Lower lobe of right lung (tissue), 2 donors: ENCODE measurements at regions not wholly inside any gene's neighbourhood (a gene's known extent, or its start where the extent isn't known, plus 50 kb on each side); places are given as distances from the start of the nearest gene placed in this dataset.

Source experiments
- ATAC-seq, 2 donors: fragments of 200-7000 bp; cut with Tn5 transposase; one replicate each; pipeline ENCODE4 v1.9.1; 2020 to 2022; ENCODE audit warnings: mild to moderate bottlenecking in 2 of 2, moderate library complexity in 2 of 2
- DNase-seq: peaks from one replicate; pipeline ENCODE4 v3.0.0-alpha.2; 2020
- H3K27ac ChIP-seq: fragments of 200-600 bp; one replicate; pipeline ENCODE4 v1.8.0; 2022
- H3K27me3 ChIP-seq: fragments of 200-600 bp; one replicate; pipeline ENCODE4 v1.8.0; 2022; ENCODE audit warnings: low read depth
- H3K36me3 ChIP-seq: fragments of 200-600 bp; one replicate; pipeline ENCODE4 v1.8.0; 2022; ENCODE audit warnings: mild to moderate bottlenecking
- H3K4me1 ChIP-seq: fragments of 200-600 bp; one replicate; pipeline ENCODE4 v1.8.0; 2022
- H3K4me3 ChIP-seq: fragments of 200-600 bp; one replicate; pipeline ENCODE4 v1.8.0; 2022; ENCODE audit warnings: mild to moderate bottlenecking
- H3K9me3 ChIP-seq: fragments of 200-600 bp; one replicate; pipeline ENCODE4 v1.8.0; 2022
- CTCF ChIP-seq: fragments of 200-600 bp; IDR thresholded peaks from one replicate; pipeline ENCODE4 v1.8.0; 2022; ENCODE audit warnings: antibody characterized with exemption, mild to moderate bottlenecking
- intact Hi-C: fragments of 100-400 bp; cut with DNase I; formaldehyde crosslinking; loops from one replicate; pipeline ENCODE4 v1.11.0; 2022
- donor health status: DM: no; HTN: yes; CAD: no; lungs with severe emphysema.

- TF ChIP-seq CTCF, result no peak
- no peak overlapping the region for H3K4me3 ChIP-seq
- H3K27me3 ChIP-seq, result no peaks in the 10 kb centered on the region
- DNase-seq (no peak), ATAC-seq (no peak)
- no peaks in the 10 kb centered on the region for H3K36me3 ChIP-seq
- H3K9me3 ChIP-seq, result no peaks in the 10 kb centered on the region
- H3K27ac ChIP-seq, result no peak overlapping the region
- intact Hi-C loops, result no loop called here
- H3K4me1 ChIP-seq, result no peaks in the 10 kb centered on the region
Observed at GRCh38 chr7:127485482-127485881, 93.0 kb upstream of the ZNF800 start.

GRCh38 chr7:127484954-127485353 is 92.4 kb upstream of the ZNF800 start:
- no peaks in the 10 kb centered on the region for H3K36me3 ChIP-seq
- TF ChIP-seq CTCF, result no peak
- H3K27me3 ChIP-seq, result no peaks in the 10 kb centered on the region
- H3K4me3 ChIP-seq, result no peak overlapping the region
- intact Hi-C loops, result no loop called here
- no peak overlapping the region for H3K27ac ChIP-seq
- H3K4me1 ChIP-seq, result no peaks in the 10 kb centered on the region
- DNase-seq, result no peak
- H3K9me3 ChIP-seq, result no peaks in the 10 kb centered on the region
- no peak for ATAC-seq

GRCh38 chr7:127478461-127478860 is 86.0 kb upstream of the ZNF800 start:
- DNase-seq, result no peak

GRCh38 chr7:127478024-127478355 is 85.5 kb upstream of the ZNF800 start:
- intact Hi-C loops, result no loop called here
- H3K36me3 ChIP-seq, result no peaks in the 10 kb centered on the region

More at GRCh38 chr7:127478461-127478860, 86.0 kb upstream of the ZNF800 start:
- no peak for TF ChIP-seq CTCF
- Histone ChIP-seq H3K27me3 (no peaks in the 10 kb centered on the region), H3K4me1 (no peaks in the 10 kb centered on the region), H3K27ac (no peak overlapping the region), H3K9me3 (no peaks in the 10 kb centered on the region), H3K36me3 (no peaks in the 10 kb centered on the region), H3K4me3 (no peak overlapping the region)
- no peak for ATAC-seq
- intact Hi-C loops, result no loop called here

GRCh38 chr7:127477295-127478023 is 85.0 kb upstream of the ZNF800 start:
- Histone ChIP-seq H3K4me3 (no peak overlapping the region), H3K27ac (no peak overlapping the region), H3K4me1 (no peaks in the 10 kb centered on the region), H3K9me3 (no peaks in the 10 kb centered on the region), H3K36me3 (no peaks in the 10 kb centered on the region), H3K27me3 (no peaks in the 10 kb centered on the region)
- no peak for DNase-seq
- ATAC-seq, result no peak
- intact Hi-C loops, result no loop called here
- no peak for TF ChIP-seq CTCF

More at GRCh38 chr7:127478024-127478355, 85.5 kb upstream of the ZNF800 start:
- Histone ChIP-seq H3K4me3 (no peak overlapping the region), H3K4me1 (no peaks in the 10 kb centered on the region), H3K9me3 (no peaks in the 10 kb centered on the region), H3K27ac (no peak overlapping the region), H3K27me3 (no peaks in the 10 kb centered on the region)
- DNase-seq (no peak), ATAC-seq (no peak)
- no peak for TF ChIP-seq CTCF
